C1 segment of cervical spinal cord (tissue), 14 donors: ENCODE measurements at regions not wholly inside any gene's neighbourhood (a gene's known extent, or its start where the extent isn't known, plus 50 kb on each side); places are given as distances from the start of the nearest gene placed in this dataset.
"Not testable (repeated sequence)": the region's sequence is repeated elsewhere in the genome, so short reads cannot be mapped to it uniquely, and the experiment has no call there.

Experiments used
- DNase-seq, 14 donors: peaks; one replicate each; lab custom pipeline; 2025; lab: John Stamatoyannopoulos, UW

DNA sequence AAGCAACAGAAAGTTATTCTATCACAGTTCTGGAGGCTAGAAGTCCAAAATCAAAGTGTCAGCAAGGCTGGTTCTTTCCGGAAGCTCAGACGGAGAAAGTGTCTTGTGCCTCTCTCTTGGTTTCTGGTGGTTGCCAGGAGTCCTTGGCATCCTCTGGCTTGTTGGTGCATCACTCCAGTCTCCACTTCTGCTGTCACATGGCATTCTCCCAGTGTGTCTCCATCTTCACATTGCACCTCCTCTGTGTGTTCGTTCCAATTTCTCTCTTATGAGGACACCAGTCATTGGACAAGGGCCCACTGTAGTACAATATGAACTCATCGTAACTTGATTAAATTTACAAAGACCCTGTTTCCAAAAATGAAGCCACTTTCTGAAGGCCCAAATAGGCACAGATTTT, 175.4 kb upstream of the ATP5MC3 start:
- DNase-seq = peak in 1 of 14 donors; percentile 11

DNA sequence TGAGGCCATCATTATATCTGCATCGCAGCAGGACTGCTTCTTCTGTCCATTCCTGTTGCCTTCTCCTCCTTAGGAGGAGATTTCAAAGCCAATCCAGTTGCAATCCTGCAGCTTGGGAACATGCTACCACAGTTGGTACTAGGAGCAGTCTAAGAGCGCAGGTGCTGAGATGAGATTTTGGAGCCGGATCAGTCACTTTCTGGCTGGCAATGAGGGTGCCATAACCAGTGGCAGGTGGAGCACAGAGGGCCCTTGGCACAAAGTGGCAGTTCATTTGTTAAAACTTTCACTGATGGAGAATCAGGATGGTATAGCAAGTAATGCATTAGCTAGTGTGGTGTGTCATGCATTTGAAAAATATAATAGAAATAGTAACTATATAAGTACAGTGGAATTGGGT, 173.7 kb upstream of the ATP5MC3 start:
- peak in 1 of 14 donors; percentile 6 for DNase-seq

DNA sequence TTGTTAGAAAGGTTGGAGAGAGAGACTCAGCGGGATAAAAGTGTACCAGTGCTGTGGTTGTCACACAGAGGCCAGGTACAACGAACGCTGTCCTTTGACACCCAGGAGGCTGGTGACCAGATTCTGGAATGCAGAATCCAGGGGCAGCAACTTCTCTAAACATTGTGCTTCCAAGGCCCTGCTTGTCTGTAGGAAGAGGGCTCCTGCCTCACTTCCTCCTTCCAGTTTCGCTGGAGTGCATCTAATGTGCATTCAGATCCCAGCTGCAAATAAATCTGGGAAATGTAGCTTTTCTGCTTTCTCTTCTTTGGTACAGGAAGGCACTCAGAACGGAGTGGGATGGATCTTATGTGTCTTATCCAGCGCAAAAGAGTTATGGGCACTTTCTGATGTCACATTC, 171.8 kb upstream of the ATP5MC3 start:
- no peak for DNase-seq

DNA sequence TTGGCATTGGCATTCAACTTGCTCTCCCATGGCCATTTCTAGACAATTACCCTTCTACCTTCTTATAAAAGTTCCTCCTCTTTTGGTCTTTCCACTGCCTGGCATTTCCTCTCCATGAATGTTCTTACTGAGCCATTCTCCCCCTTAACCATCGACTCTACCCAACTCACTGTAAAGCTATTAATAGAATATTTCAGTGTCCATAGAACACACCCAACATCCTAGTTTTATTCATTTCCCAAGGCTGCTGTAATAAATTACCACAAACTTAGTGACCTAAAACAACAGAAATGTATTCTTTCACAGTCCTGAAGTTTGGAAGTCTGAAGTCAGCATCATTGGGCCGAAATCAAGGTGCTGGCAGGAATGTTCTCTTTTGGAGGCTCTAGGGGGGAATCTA, 170.0 kb upstream of the ATP5MC3 start:
- no peak for DNase-seq

DNA sequence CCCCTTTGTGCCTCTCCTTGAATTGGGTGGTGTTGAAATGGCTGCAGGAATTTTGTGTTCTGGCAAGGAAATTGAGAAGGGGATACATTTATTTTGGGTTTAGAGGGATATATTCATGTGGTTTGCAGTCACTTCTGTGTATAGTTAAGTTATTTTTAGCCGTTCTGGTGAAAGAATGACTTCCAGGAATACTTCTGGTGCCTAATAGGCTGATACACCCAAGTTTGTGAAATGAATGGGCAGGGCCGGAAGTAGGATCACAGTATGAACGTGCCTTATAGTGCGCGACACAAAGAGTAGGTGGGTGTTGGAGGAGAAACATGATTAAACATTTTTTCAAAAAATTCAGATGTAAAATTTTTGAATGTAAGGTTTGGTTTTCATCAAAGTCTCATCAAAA, 168.6 kb upstream of the ATP5MC3 start:
- DNase-seq = no peak

DNA sequence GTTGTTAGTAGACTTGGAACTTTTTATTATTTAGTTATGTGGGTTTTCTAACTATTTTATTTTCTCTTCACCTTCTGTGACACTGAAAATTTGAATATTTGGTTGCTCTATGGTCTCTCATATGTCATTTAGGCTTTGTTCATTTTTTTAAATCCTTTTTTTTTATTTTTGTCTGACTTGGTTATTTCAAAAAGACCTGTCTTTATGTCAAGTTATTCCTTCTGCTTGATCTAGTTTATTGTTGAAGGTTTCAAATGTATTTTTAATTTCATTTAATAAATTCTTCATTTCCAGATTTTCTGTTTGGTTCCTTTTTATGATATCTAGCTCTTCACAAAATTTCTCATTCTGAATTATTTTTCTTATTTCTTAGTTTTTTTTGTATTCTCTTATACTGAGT, 160.6 kb upstream of the ATP5MC3 start:
- DNase-seq = no peak

DNA sequence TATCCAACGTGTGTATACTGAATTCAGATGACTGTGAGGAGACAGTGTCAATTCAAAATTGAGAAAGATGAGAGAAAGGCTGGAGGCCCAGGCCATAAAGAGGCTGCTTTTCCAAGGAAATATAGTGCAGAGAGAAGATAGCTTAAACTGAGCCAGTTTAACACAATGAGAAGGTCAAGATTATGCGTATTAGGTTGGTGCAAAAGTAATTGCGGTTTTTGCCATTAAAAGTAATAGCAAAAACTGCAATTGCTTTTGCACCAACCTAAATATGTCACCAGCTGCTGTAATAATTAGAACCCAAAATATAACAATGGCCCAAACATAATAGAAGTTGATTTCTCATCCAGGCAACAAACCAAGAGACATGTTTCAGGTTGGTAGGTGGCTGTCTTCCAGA, 148.7 kb upstream of the ATP5MC3 start:
- DNase-seq = no peak

DNA sequence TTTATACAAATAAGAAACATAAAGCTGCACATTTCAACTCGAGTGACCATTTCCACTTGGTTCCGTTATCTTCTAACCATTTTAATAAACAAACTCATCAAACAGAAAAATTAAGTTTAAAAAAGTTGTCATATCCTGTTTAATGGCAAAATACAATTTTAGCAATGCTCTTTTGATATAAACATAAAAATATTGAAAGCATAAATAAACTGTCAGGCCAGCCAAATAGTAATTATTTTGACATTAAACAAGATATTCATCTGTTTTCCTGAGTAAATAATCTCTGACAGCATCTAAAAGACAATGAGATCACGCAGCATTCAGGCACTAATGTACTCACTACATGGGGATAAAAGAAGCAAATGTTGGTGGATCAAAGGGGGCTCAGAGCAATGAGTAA, 145.3 kb upstream of the ATP5MC3 start:
- DNase-seq = no peak

DNA sequence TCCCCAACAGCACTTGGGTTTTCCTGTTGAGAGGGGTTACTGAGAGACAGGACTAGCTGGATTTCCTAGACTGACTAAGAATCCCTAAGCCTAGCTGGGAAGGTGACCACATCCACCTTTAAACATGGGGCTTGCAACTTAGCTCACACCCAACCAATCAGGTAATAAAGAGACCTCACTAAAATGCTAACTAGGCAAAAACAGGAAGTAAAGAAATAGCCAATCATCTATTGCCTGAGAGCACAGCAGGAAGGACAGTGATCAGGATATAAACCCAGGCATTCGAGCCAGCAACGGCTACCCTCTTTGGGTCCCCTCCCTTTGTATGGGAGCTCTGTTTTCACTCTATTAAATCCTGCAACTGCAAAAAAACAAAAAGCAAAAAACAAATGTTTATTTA, 144.7 kb upstream of the ATP5MC3 start:
- DNase-seq = not testable (repeated sequence)

DNA sequence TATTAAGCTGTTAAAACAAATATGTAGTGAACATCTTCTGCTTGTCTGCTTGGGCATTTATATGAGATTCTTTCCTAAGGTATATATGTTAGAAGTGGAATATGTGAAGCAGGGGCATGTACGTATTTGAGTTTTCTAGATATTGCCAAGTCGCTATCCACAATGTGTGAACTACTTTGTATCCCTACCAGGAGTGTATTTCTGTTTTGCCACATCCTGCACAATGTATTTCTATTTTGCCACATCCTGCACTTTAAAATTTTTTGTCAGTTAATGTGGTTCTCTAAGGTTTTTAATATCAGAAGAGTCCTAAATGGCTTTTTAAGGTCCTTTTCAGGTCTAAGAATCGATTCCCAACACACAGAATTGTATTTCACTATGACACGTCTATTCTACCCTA, 141.7 kb upstream of the ATP5MC3 start:
- no peak for DNase-seq

DNA sequence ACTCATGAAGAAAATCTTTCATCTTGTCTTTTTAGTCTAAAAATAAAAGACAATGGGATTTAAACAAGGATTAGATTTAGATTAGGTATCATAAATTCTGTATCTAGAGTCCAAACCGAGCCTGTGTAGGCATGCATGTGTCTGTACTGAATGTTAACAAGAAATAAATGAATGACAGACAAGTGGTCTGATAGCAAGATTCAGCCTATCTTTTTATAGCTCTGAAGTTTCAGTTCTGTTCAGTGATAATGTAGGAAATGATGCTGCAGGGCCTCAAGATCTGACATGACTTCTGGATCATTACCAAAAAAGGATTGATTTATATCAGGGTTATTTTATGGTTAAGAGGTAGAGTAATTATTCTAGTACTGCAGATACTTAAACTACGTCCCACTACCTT, 137.0 kb upstream of the ATP5MC3 start:
- no peak for DNase-seq

DNA sequence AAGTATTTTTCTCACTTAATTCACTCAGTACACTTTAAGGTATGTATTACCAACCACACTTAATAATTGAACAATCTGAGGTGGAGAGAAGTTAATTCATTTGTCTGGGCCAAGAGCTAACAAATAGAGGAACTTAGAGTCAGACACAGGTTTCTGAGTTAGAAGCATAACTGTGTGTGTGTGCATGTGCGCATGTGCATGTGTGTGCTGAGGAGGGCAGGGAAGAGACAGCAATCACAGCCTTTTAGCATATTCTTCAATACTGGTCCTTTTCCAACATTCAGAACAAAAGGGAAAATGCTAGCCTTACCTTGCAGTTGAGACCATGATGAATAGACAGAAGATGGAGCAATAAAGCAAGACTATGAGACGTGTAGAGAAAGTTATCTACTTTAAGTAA, 136.2 kb upstream of the ATP5MC3 start:
- no peak for DNase-seq

DNA sequence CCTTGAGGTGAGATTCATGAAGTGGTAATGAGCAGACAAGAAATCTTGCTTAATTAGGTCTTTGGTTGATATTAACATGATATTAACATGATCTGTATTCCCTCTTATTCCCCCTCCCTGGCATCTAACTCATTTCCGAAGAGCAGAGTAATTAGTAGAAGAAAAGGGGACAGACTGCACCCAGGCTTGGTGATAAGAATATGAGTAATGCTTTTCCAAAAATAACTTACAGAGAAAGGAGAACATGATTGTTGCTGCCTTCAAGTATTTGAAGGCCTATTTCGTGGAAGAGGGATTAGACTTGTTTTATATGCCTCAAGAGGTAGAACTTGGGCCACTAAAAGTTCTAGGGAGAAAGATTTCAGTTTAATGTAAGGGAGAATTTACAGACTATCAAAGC, 130.6 kb upstream of the ATP5MC3 start:
- DNase-seq = no peak

DNA sequence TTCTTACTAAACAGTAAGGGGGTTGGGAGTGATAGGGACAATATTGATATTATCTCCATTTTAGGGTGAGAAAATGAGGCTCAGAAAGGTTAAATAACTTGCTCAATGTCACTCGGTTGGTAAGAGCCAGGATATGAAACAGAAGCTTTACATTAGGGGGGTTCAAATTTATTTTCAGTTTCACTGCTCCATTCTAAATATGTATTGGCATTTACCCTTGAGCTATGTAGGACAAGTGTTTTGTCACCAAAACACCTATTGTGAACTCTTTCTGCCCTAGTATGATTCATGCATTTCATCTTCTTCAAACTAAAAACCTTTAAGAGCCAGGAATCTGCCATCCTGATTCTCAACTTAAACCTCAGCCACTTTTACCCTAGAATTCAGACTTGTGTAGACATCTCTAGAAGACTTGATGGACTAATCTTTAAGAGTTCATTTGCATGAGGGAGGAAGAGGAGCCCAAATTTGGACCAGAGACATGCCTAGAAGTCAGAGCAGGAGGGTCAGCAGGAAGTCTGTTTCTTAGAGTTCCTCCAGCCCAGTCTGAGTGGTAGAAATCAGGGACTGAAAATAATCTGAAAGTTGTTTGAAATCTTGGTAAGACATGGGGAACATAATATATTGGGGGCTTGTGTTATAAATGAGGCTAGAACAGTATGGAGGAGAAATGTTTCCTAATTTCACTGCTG, 129.4 kb upstream of the ATP5MC3 start:
- DNase-seq = no peak

DNA sequence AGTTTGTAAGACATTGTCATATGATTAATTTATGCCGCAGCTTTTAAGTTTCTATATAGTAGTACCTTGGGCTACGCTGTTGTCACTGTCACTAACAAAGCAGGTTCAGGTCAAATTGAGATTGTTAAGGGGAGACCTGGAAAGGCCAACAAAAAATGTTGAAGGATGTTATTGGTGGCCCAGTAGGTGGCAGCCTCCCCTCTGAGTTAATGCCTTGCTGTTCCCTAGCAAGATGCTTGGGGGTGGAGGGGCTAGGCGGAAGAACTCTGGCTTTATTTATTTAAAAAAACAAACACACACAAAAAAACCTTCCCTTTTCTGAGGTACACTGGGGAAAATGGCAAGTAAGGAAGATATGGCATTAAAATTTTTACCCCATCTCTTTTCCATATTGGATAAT, 128.3 kb upstream of the ATP5MC3 start:
- DNase-seq = peak in 1 of 14 donors; percentile 0

DNA sequence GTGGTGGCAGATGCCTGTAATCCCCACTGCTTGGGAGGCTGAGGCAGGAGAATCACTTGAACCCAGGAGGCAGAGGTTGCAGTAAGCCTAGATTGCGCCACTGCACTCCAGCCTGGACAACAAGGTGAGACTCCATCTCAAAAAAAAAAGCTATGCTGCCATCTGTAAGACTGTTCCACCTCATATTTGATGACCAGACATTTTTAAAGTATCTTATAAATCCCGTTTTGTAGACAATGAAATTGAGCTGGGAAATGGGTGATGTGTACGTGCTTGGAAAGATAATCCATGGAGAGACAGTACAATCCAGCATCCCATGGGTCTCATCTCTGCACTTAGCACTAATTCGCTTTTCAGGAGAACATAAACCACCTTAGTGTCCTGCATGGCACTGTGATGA, 126.5 kb upstream of the ATP5MC3 start:
- DNase-seq = no peak

DNA sequence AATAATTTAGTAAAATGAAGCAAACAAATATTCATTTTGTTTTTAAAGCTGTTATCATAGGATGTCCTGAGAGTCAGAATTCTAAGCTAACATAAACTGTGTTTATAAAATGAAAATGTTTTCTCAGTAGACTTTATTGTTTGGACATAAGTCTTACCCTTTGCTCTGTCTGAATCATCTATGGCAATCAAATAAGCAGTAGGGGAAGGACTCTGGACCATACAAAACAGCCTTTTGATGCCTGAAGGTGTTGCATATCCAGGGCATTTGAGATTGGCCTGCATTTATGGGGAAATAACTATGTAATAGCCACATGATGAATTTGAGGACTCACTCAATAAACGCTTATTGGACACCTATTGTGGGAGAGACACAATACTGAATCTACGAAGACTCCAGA, 123.0 kb upstream of the ATP5MC3 start:
- DNase-seq = no peak

DNA sequence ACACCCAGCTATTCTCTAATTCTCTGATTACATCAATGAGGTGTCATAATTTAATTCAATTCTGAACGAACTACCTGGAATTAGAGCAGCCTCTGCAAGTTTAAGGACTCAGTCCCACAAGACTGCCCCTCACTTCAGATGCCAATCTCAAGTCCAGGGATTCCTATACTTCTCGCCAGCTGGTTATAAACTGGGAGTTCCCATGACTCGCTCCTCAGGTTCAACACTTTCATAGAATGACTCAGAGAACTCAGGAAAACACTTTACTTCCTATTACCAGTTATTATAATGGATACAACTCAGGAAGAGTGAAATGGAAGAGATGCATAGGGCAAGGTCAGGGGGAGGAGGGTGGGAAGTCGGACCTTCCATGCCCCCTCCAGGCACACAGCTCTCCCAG, 112.3 kb upstream of the ATP5MC3 start:
- no peak for DNase-seq

DNA sequence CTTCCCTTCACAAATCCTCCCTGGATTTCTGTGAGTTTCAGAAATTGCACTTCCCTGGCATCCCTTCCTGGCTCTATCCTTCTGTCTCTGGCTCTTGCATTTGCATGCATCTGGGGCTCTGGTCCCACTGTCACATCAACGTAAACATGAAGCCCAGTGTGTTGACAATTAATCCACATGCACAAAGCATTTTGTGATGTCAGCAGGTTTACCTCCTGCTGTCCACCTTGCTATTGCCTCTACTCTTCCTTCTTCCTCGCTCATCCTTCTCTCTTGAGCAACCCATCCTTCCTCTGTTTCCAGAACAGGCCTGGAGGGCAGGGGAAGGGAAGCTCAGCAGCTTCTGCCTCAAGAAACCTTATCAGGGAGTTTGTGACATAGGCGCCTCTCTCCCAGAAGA, 111.7 kb upstream of the ATP5MC3 start:
- DNase-seq = no peak

DNA sequence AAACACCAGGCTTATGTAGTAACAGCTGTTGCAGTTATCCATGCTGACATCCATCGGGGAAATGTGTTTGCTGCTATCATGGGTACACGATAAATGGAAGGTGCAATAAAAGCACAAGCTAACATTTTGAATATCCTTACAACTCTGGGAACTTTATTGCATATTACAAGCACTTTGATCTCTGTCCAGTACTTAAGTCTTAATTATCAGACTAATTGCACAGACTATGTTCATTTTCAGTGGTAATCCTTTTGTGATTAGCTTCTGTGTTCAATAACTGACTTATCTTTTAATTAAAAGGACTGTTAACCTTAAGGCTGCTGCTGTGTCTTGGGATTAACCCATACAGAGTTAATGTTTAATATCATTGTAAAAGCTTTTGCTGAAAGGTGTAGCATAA, 101.4 kb upstream of the ATP5MC3 start:
- DNase-seq = no peak

DNA sequence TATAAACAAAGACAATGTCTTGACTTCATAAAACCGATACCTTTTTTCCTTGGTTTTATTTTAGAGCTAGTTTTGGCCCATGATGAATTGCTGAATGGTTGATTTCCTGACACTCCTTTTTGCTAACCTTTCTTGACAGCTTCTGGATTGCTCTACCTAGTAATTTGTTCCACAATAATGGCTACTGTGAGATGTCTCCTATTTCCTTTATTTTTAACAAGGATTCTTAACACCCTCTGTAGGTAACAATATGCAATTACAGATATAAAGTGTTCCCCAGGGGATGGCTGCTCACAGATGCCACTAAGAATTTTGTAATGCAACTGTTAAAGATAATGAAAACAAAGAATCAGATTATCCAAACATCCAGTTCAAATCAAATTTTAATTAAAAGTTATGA, 100.8 kb upstream of the ATP5MC3 start:
- peak in 1 of 14 donors; percentile 83 for DNase-seq

DNA sequence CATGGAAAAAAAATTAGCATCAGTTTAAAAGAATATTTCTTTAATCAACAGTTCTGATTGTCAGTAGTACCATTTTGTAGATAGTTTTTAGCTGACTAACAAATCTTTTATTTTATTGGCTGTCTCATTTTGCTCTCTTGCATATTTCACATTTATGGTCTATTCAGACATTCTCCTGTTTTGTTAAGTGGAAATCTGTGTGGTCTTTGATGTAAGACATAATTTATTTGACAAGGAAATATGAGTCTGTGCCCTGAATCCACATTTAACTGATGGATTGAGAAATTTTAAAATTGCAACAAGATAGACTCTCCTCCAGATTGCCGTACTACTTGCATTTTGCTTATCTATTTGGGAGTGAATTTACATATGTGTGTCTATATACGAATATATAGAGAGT, 96.3 kb upstream of the ATP5MC3 start:
- no peak for DNase-seq

DNA sequence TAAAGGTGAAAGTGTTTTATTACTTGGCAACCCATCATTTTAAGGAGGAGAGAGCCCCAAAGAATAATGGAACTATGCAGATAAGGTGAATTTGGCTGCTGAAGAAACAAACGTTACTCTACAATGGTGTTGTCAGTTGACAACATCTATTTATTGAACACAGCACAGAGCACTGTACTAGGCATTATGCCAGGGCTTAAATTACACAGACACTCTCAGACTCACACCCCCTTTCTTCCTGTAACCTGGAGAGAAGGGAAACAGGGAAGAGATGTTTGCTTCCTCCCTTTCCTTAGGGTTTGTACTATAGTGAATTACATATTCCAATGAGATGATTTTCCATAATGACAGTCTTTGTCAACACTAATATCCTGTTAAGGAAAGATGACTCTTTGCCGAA, 94.0 kb upstream of the ATP5MC3 start:
- DNase-seq = no peak

DNA sequence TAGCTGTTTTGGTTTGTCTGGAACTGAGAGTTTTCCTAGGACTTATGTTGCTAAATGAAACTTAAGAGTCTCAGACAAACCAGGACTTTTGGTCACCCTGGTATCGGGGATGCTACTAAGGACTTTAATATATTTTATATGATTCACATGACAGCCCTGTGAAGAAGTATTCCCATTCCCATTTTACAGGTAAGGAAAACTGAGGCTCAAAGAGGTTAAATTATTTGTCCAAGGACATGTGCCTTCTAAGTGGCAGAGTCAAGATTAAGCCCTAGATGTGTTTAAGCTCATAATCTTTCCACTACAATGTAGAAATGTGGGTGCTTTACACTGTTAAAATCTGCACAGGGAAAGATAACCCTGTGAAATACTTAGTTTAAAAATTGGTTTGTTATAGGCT, 77.7 kb upstream of the ATP5MC3 start:
- no peak for DNase-seq
